Lower leg skin (tissue), 4 donors: ENCODE measurements at regions not wholly inside any gene's neighbourhood (a gene's known extent, or its start where the extent isn't known, plus 50 kb on each side); places are given as distances from the start of the nearest gene placed in this dataset.

Source experiments
- DNase-seq, 2 donors: peaks; one replicate each; pipeline ENCODE4 v3.0.0-alpha.2; 2019; ENCODE audit warnings: low spot score in 2 of 2
- H3K4me3 ChIP-seq: fragments of 200-600 bp; sonication (generic); 2 replicates; pipeline ENCODE4 v1.5.1; 2017; ENCODE audit warnings: mild to moderate bottlenecking, low read depth; ENCODE audit not compliant: poor library complexity, severe bottlenecking
- POLR2A ChIP-seq, 2 donors: fragments of 450-650 bp; IDR thresholded peaks; one replicate each; pipeline ENCODE4 v1.6.1; 2016 to 2017; ENCODE audit warnings: antibody characterized with exemption in 2 of 2, mild to moderate bottlenecking in 1 of 2, moderate library complexity in 1 of 2
- WGBS, 2 donors: methylation state at CpG; one replicate each; pipeline ENCODE4 v1.1.5; 2018; 5-methylcytosine and 5-hydroxymethylcytosine counted together
- intact Hi-C: fragments of 100-400 bp; cut with DNase I; formaldehyde crosslinking; loops from one replicate; pipeline ENCODE4 v1.15.0; 2023; ENCODE audit warnings: low total_unique reads
- TF ChIP-seq, protein P1 (sequence below), 3 donors: fragments of 450-650 bp; IDR thresholded peaks; one replicate each; pipeline ENCODE4 v1.5.1; 2016; ENCODE audit warnings: antibody characterized with exemption in 3 of 3, mild to moderate bottlenecking in 3 of 3, moderate library complexity in 2 of 3

DNA sequence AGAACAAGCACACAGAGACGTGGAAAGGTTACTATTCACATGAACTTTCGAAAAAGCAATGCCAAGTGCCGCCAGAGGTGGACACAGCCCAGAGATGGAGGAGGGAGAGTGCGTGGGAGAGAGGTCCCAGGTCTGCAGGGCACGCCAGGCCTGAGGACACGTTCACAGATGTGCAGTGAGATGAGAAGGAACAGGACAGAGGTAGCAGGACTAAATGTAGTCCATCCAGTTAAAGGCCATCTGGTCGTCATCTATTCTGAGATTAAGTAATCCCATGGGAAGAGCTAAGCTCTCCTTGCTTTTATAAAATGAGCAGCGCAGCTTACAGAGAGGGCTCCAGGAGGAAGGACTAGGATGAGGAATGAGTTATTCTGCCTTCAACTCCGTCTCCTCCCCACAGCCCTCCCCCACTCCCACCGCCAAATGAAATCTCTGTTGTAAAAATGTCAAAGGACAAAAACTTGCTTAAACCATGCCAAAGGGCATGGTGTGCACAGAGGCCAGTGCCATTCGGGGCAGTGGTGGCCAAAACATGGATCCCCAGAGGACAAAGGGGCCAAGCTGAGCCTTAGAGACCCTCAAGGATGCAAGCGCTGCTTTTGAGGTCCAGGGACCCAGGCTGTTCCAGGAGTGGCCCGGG lies 85.4 kb upstream of the SLC25A33 start:
- intact Hi-C loops: loop anchor here (10.0 kb wide), 1 partner anchor 169 kb away; no protein-coding TSS in a partner anchor
- 72 to 77% methylated on average over 13 of the region's 13 CpGs for WGBS, 2 donors

DNA sequence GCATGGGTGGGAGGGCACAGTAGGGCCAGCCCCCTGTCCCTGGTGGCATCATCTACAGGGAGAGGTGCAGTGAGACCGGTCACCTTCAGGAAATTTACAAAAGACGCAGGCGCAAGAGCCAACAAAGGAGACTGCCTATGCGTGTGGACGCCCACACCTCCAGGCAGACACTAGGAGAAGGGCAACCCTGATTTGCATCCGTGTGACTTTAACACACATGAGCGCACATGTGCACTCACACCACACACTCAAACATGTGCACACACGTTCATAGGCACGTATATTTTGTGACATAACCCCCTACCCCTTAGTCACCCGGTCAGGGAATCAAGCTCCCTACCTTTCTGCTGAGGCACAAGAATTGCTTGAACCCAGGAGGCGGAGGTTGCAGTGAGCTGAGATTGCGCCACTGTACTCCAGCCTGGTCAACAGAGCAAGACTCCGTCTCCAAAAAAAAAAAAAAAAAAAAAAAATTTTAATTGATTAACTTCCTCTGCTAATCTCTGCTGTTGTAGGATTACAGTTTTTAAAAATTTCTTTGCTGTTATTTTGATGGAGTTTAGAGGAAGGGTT lies 84.7 kb upstream of the SLC25A33 start:
- intact Hi-C loops: loop anchor here (10.0 kb wide), 1 partner anchor 170 kb away; no protein-coding TSS in a partner anchor
- no peak overlapping the region for H3K4me3 ChIP-seq
- TF ChIP-seq, protein P1, sequence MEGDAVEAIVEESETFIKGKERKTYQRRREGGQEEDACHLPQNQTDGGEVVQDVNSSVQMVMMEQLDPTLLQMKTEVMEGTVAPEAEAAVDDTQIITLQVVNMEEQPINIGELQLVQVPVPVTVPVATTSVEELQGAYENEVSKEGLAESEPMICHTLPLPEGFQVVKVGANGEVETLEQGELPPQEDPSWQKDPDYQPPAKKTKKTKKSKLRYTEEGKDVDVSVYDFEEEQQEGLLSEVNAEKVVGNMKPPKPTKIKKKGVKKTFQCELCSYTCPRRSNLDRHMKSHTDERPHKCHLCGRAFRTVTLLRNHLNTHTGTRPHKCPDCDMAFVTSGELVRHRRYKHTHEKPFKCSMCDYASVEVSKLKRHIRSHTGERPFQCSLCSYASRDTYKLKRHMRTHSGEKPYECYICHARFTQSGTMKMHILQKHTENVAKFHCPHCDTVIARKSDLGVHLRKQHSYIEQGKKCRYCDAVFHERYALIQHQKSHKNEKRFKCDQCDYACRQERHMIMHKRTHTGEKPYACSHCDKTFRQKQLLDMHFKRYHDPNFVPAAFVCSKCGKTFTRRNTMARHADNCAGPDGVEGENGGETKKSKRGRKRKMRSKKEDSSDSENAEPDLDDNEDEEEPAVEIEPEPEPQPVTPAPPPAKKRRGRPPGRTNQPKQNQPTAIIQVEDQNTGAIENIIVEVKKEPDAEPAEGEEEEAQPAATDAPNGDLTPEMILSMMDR (IDR thresholded peaks at IDR 0.05): no peak
- TF ChIP-seq POLR2A (IDR thresholded peaks at IDR 0.05): no peak
- WGBS, 2 donors: 83 to 86% methylated on average over 13 of the region's 13 CpGs
- DNase-seq: no peak

More for the DNA sequence above, 85.4 kb upstream of the SLC25A33 start:
- DNase-seq: no peak
- H3K4me3 ChIP-seq: no peak overlapping the region
- TF ChIP-seq, protein P1 (IDR thresholded peaks at IDR 0.05): no peak
- TF ChIP-seq POLR2A (IDR thresholded peaks at IDR 0.05): no peak

GRCh38 chr1:9455487-9456234 lies 83.6 kb upstream of the SLC25A33 start:
- WGBS, 2 donors: 51 to 61% methylated on average over 22 of the region's 22 CpGs
- no peak for DNase-seq
- TF ChIP-seq POLR2A (IDR thresholded peaks at IDR 0.05): no peak
- TF ChIP-seq, protein P1 (IDR thresholded peaks at IDR 0.05): peak in 1 of 3 donors; percentile 61
- intact Hi-C loops: loop anchor here (10.0 kb wide), 1 partner anchor 171 kb away; no protein-coding TSS in a partner anchor
- H3K4me3 ChIP-seq: no peak overlapping the region

DNA sequence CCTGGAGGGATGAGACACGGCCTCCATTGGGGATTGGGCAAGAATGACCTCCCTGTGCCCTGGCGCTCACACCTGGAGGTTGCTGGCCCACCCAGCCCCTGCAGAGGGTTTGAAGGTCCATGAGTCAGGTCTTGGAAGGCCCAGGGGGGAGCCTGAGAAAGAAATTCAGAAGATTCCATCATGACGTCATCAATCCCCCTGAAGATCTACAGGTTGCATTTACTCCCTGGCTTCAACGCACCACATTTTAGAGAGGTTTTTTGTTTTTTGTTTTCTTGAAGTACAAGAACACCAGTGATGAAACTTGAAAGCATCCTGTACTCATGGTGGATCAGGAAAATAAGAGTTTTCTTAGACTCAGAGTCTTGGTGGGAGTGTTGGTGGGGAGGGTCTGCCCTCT lies 82.4 kb upstream of the SLC25A33 start:
- 90 to 96% methylated on average over 4 of the region's 4 CpGs for WGBS, 2 donors
- TF ChIP-seq POLR2A (IDR thresholded peaks at IDR 0.05): no peak
- TF ChIP-seq, protein P1 (IDR thresholded peaks at IDR 0.05): no peak
- no peak for DNase-seq
- intact Hi-C loops: loop anchor here (10.0 kb wide), 1 partner anchor 172 kb away; no protein-coding TSS in a partner anchor
- no peak overlapping the region for H3K4me3 ChIP-seq

- WGBS, 2 donors: 33 to 46% methylated on average over 10 of the region's 10 CpGs
Measured at GRCh38 chr1:9459816-9460407, 79.4 kb upstream of the SLC25A33 start.

More at GRCh38 chr1:9459816-9460407, 79.4 kb upstream of the SLC25A33 start:
- H3K4me3 ChIP-seq: no peak overlapping the region
- TF ChIP-seq POLR2A (IDR thresholded peaks at IDR 0.05): no peak
- TF ChIP-seq, protein P1 (IDR thresholded peaks at IDR 0.05): no peak
- no peak for DNase-seq
- intact Hi-C loops: loop anchor here (10.0 kb wide), 1 partner anchor 175 kb away; no protein-coding TSS in a partner anchor
